ENCODE measurements at regions not wholly inside any gene's neighbourhood (a gene's known extent, or its start where the extent isn't known, plus 50 kb on each side); places are given as distances from the start of the nearest gene placed in this dataset.

GRCh38 chr1:5254131-5254725, 599.8 kb downstream of the AJAP1 start:
- H3K27ac ChIP-seq: no peak overlapping the region
- H3K4me1 ChIP-seq: no peaks in the 10 kb centered on the region
- TF ChIP-seq POLR2A (IDR thresholded peaks at IDR 0.05) (no peak), CTCF (IDR thresholded peaks at IDR 0.05) (no peak)
- H3K27me3 ChIP-seq: no peaks in the 10 kb centered on the region
- intact Hi-C loops (cut with DNase I; ENCODE audit: low total_unique reads): no loop called here
- DNase-seq: no peak
- H3K36me3 ChIP-seq (ENCODE audit: low read depth, missing control alignments): no peaks in the 10 kb centered on the region
- 91 to 93% methylated on average over 14 to 15 of the region's 15 CpGs for WGBS, 2 donors
- no peak overlapping the region for H3K4me3 ChIP-seq
- no peaks in the 10 kb centered on the region for H3K9me3 ChIP-seq

- H3K27ac ChIP-seq: no peak overlapping the region
- WGBS, 2 donors: 93 to 100% methylated on average over 4 to 5 of the region's 5 CpGs
- intact Hi-C loops (cut with DNase I; ENCODE audit: low total_unique reads): no loop called here
- H3K36me3 ChIP-seq (ENCODE audit: low read depth, missing control alignments): no peaks in the 10 kb centered on the region
- no peaks in the 10 kb centered on the region for H3K9me3 ChIP-seq
- no peaks in the 10 kb centered on the region for H3K27me3 ChIP-seq
- no peak for DNase-seq
- no peak overlapping the region for H3K4me3 ChIP-seq
- no peak for TF ChIP-seq CTCF (IDR thresholded peaks at IDR 0.05)
- TF ChIP-seq POLR2A (IDR thresholded peaks at IDR 0.05): no peak
- no peaks in the 10 kb centered on the region for H3K4me1 ChIP-seq
Observed at GRCh38 chr1:5253036-5253435, 598.6 kb downstream of the AJAP1 start.

- no peaks in the 10 kb centered on the region for H3K4me1 ChIP-seq
- no peaks in the 10 kb centered on the region for H3K36me3 ChIP-seq (ENCODE audit: low read depth, missing control alignments)
- no peak overlapping the region for H3K4me3 ChIP-seq
- intact Hi-C loops (cut with DNase I; ENCODE audit: low total_unique reads): no loop called here
- DNase-seq: no peak
- H3K27ac ChIP-seq: no peak overlapping the region
- no peaks in the 10 kb centered on the region for H3K27me3 ChIP-seq
- 50 to 63% methylated on average over 2 of the region's 2 CpGs for WGBS, 2 donors
- TF ChIP-seq POLR2A (IDR thresholded peaks at IDR 0.05): no peak
- no peak for TF ChIP-seq CTCF (IDR thresholded peaks at IDR 0.05)
- no peaks in the 10 kb centered on the region for H3K9me3 ChIP-seq
Observed at GRCh38 chr1:5250336-5250735, 595.9 kb downstream of the AJAP1 start.

- H3K4me1 ChIP-seq: no peaks in the 10 kb centered on the region
- 85 to 86% methylated on average over 5 of the region's 5 CpGs for WGBS, 2 donors
- H3K36me3 ChIP-seq (ENCODE audit: low read depth, missing control alignments): no peaks in the 10 kb centered on the region
- no peaks in the 10 kb centered on the region for H3K9me3 ChIP-seq
- intact Hi-C loops (cut with DNase I; ENCODE audit: low total_unique reads): no loop called here
- H3K27me3 ChIP-seq: no peaks in the 10 kb centered on the region
- no peak overlapping the region for H3K27ac ChIP-seq
- no peak for DNase-seq
- TF ChIP-seq POLR2A (IDR thresholded peaks at IDR 0.05): no peak
- TF ChIP-seq CTCF (IDR thresholded peaks at IDR 0.05): no peak
- no peak overlapping the region for H3K4me3 ChIP-seq
Observed at GRCh38 chr1:5245348-5245747, 590.9 kb downstream of the AJAP1 start.

GRCh38 chr1:5244631-5245285, 590.3 kb downstream of the AJAP1 start:
- no peaks in the 10 kb centered on the region for H3K9me3 ChIP-seq
- H3K27ac ChIP-seq: no peak overlapping the region
- WGBS, 2 donors: 75 to 78% methylated on average over 9 to 13 of the region's 13 CpGs
- H3K27me3 ChIP-seq: no peaks in the 10 kb centered on the region
- no peak for TF ChIP-seq POLR2A (IDR thresholded peaks at IDR 0.05)
- no peak for TF ChIP-seq CTCF (IDR thresholded peaks at IDR 0.05)
- no peaks in the 10 kb centered on the region for H3K4me1 ChIP-seq
- no peaks in the 10 kb centered on the region for H3K36me3 ChIP-seq (ENCODE audit: low read depth, missing control alignments)
- DNase-seq: no peak
- H3K4me3 ChIP-seq: no peak overlapping the region
- intact Hi-C loops (cut with DNase I; ENCODE audit: low total_unique reads): no loop called here
